ENCODE measurements at regions not wholly inside any gene's neighbourhood (a gene's known extent, or its start where the extent isn't known, plus 50 kb on each side); places are given as distances from the start of the nearest gene placed in this dataset.

- no peak for TF ChIP-seq SPI1 (IDR thresholded peaks at IDR 0.05; ENCODE audit: borderline replicate concordance, low read depth)
- no peak for TF ChIP-seq REST (IDR thresholded peaks at IDR 0.05; ENCODE audit: insufficient replicate concordance, low read depth)
- no peak for TF ChIP-seq GABPA (IDR thresholded peaks at IDR 0.05; ENCODE audit: low read depth)
- TF ChIP-seq, protein P1, sequence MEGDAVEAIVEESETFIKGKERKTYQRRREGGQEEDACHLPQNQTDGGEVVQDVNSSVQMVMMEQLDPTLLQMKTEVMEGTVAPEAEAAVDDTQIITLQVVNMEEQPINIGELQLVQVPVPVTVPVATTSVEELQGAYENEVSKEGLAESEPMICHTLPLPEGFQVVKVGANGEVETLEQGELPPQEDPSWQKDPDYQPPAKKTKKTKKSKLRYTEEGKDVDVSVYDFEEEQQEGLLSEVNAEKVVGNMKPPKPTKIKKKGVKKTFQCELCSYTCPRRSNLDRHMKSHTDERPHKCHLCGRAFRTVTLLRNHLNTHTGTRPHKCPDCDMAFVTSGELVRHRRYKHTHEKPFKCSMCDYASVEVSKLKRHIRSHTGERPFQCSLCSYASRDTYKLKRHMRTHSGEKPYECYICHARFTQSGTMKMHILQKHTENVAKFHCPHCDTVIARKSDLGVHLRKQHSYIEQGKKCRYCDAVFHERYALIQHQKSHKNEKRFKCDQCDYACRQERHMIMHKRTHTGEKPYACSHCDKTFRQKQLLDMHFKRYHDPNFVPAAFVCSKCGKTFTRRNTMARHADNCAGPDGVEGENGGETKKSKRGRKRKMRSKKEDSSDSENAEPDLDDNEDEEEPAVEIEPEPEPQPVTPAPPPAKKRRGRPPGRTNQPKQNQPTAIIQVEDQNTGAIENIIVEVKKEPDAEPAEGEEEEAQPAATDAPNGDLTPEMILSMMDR (IDR thresholded peaks at IDR 0.05; ENCODE audit: insufficient read depth, low read length), result no peak
- TF ChIP-seq POLR2AphosphoS5 (IDR thresholded peaks at IDR 0.05; ENCODE audit: low read depth), result no peak
- no peak for DNase-seq (ENCODE audit: low read depth in 1 of 2, low spot score in 1 of 2)
- no peak overlapping the region for H3K4me3 ChIP-seq (replicated peaks; ENCODE audit: insufficient read depth, low read length)
- H3K27me3 ChIP-seq (ENCODE audit: insufficient read depth, poor library complexity, severe bottlenecking), result no peaks in the 10 kb centered on the region
- H3K27ac ChIP-seq (replicated peaks), result no peak overlapping the region
These were observed 92.5 kb upstream of the PDE10A start for GRCh38 chr6:165755583-165755982.

DNA sequence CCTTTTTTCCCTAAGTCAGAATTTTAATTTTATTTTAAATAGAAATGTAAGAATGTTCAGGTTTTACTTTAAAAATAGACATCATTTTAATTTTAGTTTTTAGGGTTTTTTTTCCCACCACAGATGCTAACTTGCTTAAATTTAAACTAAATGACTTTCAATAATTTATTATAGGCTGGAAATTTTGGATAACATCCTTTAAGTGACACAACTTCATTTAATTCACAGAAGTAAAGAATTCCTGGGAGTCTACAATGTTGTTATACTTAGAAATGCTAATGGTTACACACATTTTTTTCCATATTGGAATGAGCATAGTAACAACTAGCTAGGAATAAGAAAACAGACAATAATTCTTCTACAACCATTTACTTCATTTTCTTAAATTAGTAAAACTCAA is 90.5 kb upstream of the PDE10A start:
- no peak overlapping the region for H3K27ac ChIP-seq (replicated peaks)
- TF ChIP-seq GABPA (IDR thresholded peaks at IDR 0.05; ENCODE audit: low read depth), result no peak
- TF ChIP-seq POLR2AphosphoS5 (IDR thresholded peaks at IDR 0.05; ENCODE audit: low read depth), result no peak
- TF ChIP-seq REST (IDR thresholded peaks at IDR 0.05; ENCODE audit: insufficient replicate concordance, low read depth), result no peak
- TF ChIP-seq SPI1 (IDR thresholded peaks at IDR 0.05; ENCODE audit: borderline replicate concordance, low read depth), result no peak
- TF ChIP-seq, protein P1 (IDR thresholded peaks at IDR 0.05; ENCODE audit: insufficient read depth, low read length), result no peak
- no peak for DNase-seq (ENCODE audit: low read depth in 1 of 2, low spot score in 1 of 2)
- no peaks in the 10 kb centered on the region for H3K27me3 ChIP-seq (ENCODE audit: insufficient read depth, poor library complexity, severe bottlenecking)
- no peak overlapping the region for H3K4me3 ChIP-seq (replicated peaks; ENCODE audit: insufficient read depth, low read length)

- H3K27ac ChIP-seq (replicated peaks), result no peak overlapping the region
- H3K4me3 ChIP-seq (replicated peaks; ENCODE audit: insufficient read depth, low read length), result no peak overlapping the region
- no peaks in the 10 kb centered on the region for H3K27me3 ChIP-seq (ENCODE audit: insufficient read depth, poor library complexity, severe bottlenecking)
- DNase-seq (ENCODE audit: low read depth in 1 of 2, low spot score in 1 of 2), result no peak
- TF ChIP-seq SPI1 (IDR thresholded peaks at IDR 0.05; ENCODE audit: borderline replicate concordance, low read depth), result no peak
- no peak for TF ChIP-seq POLR2AphosphoS5 (IDR thresholded peaks at IDR 0.05; ENCODE audit: low read depth)
- TF ChIP-seq REST (IDR thresholded peaks at IDR 0.05; ENCODE audit: insufficient replicate concordance, low read depth), result no peak
- no peak for TF ChIP-seq GABPA (IDR thresholded peaks at IDR 0.05; ENCODE audit: low read depth)
- TF ChIP-seq, protein P1 (IDR thresholded peaks at IDR 0.05; ENCODE audit: insufficient read depth, low read length), result no peak
These were observed 89.4 kb upstream of the PDE10A start for GRCh38 chr6:165752451-165752850.

Measured in HL-60 (cell line).